NOMO-1 (cell line): ENCODE measurements at regions not wholly inside any gene's neighbourhood (a gene's known extent, or its start where the extent isn't known, plus 50 kb on each side); places are given as distances from the start of the nearest gene placed in this dataset.
A peak's percentile ranks its signal among the peaks of the same experiment; 100 is the strongest.

Experiments used
- DNase-seq, 2 experiments: peaks; one replicate each; lab custom pipeline; 2025; ENCODE audit not compliant: unreplicated experiment in 2 of 2; lab: John Stamatoyannopoulos, UW

GRCh38 chr6:105967917-105968602, 118.1 kb upstream of the PRDM1 start:
- no peak for DNase-seq

DNA sequence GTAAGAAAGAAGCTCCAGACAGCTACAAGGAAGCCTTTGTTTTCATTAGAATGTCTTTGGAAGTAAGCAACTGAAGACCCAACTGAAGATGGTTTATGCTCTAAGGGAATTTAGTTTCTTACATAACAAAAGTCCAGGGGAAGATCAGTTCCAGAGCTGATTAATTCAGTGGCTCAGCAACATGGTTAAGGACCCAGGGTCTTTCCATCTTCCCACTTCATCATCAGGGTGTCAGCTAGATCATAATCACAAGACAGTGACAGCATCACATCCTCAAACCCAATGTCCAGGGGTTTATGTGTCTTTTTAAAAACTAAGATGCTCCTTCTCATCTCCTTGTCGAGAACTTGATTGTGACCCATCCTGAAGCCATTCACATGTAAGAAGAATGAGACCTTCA, 119.7 kb upstream of the PRDM1 start:
- DNase-seq: no peak

DNA sequence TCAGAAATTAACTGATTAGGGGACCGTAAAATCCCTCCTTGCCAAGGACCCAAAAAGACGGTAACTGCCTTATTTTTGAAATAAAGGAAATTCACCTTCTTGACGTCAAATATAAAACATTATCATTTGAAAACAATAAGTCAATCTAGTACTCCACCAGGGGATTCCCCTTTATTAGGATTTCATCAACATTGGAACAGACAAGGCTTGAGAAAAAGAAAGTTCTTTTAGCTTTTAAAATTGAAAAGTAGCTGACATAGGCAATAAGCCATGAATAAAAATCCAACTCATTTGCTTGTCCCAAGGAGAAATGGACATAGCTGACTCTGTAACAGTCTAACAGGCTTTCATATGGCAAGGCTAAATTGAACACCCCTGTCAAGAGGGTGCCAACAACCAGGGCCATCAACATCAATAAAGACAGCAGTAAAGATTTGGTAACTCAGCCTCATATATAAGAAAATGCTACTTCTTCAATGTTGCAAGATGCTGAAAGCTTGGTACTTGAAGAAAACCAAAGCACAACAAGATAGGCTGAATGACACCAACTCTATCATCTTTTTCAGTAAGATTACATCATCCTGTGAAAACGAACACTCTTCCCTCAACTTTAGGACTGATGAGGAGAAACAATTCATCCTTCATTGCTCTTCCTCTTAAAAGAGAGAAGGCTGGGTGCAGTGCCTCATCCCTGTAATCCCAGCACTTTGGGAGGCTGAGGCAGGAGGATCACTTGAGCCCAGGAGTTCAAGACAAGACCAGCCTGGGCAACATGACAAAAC, 121.0 kb upstream of the PRDM1 start:
- DNase-seq: no peak

DNA sequence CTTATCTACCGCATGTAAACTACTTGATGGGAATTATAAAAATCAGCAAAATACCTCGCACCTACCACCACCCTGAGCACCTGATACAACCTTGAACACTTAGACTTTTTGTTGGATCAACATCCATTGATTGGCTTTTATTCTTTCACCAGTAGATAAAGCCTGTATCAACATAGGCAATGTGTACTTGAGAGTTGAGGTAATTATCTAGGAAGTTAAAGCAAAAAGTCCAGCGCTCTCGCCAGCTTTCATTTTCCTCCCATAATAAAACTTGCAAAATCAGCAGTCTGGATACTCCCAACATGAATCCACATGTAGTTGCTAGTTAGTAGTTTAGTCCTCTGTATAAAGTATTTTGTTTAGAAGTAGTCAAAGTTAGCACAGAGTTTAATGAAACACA, 132.0 kb upstream of the PRDM1 start:
- no peak for DNase-seq

DNA sequence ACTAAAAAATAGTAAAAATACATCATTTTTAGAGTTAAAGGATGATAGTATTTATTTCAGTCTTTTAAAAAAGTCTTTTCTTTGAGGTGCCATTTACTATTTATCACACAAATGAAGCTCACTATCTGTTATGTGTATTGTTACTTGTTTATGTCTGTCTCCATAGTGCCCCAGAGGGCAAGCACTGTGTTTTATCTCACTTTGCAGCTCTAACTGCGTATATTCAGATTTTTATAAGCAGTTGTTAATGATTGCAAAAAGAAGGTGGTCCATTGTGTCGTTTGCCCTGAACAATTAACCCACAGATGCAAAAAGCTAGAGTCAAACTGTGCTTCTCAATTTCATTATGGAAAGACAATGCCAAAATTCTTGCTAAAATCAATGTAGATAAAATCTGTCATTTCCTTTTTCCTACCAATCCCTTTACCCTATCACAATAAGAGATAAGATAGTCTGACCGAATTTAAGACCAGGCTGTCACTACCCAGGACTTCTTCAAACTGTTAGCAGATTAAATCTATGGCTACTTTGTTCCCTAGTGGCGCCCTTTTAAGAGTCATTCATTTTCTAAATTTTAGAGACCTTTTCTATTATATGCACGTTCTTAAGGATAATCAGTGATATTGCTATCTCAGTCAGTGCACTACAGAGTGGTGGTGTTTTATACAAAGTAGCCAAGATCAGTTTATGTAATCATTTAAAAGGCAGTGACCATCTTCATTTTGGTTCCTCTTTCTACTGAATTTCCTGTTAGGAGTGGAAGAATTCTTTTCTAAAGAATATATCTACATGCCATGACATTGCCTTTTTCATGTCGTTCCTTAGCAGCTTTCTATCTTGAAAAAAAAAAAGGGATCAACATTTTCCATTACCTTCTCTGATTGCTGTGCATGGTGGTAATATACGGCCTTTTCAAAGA, 133.1 kb upstream of the PRDM1 start:
- peak in 1 of 2 experiments; percentile 59 for DNase-seq

GRCh38 chr6:105952326-105952725, 133.8 kb upstream of the PRDM1 start:
- no peak for DNase-seq

DNA sequence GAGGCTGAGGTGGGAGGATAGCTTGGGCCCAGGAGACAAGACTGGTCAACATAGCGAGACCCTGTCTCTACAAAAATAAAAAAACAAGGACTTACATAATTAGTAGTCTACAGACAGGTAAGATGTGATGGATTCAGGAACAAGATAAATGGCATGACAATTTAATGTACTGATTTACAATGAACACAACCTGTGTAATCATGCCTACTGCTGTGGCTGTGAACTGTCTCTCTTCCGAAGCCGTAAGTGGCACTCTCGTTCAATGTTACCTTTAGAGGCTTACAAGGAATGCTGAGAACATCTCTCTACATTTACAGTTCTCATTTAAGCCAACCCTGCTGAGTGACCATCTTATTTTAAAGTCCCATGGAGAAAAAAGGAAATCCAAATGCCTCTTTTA, 134.8 kb upstream of the PRDM1 start:
- no peak for DNase-seq

DNA sequence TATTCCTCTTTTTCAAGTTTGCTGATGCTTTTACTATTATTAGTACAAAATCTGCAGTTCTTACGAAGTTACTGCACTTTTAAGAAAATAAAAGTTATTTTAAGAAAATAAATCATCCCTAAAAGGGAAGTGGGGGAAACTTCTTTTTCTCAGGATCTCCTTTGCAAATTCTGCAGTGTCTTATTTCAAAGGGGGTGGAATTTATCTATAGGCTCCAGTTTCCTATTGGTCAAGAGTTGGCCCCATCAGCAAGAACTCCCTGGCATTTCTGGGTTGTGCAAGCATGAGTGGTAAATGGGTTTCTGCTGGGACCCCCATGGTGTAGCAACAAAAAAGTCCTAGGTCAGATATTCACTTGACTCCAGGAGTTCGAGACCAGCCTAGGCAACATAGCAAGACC, 136.3 kb upstream of the PRDM1 start:
- no peak for DNase-seq

DNA sequence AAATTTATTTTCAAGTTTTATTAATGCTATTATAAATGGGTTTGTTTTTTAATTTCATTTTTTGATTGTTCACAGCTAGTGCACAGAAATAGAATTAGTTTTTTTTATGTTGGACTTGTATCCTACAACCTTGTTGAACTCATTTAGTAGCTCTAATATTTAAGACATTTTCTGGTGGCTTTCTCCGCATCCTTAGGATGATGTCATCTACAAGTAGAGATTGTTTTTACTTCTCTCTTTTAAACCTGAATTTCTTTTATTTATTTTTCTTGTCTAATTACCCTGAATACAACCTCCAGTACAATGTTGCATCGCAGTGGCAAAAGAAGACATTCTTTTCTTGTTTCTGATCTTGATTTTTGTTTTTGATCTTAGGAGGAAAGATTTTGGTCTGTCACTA, 142.6 kb upstream of the PRDM1 start:
- no peak for DNase-seq

DNA sequence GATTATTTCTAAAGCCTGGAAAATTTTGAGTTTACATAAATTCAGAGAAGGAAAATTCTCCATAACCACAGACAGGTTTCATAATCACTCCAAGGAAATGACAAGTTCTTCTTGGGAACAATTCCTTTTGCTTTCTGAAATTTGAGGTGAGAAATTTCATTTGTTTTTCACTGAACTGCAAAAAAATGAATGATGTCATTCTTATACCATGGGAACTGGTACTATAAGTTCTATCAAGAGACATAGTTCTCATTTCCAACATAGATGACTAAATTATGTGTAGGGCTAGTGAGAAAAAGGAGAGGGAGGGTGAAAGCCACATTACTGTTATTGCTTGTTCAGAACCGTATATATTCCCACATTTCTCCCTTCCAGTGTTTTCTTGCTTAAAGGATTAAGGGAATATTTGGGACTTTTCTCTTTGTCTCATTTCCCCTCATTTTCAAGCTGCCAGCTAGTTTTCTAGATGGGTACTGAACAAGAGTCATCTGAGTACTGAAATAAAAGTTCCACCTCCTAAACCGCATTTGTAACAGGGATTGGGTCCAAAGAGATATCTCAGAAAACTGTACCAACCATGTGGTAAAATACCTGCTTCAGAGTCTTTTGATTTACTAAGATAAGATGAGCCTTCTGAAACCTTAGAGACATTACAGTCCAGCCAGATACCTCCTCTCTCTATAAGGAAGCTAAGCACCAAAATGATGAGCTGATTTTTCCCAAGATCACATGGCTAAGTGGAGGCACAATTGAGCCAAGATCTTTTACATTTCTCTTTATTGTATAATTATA, 144.3 kb upstream of the PRDM1 start:
- no peak for DNase-seq

- DNase-seq: no peak
Measured at GRCh38 chr6:105940990-105941389, 145.1 kb upstream of the PRDM1 start.

- DNase-seq: no peak
Measured at GRCh38 chr6:105936972-105937371, 149.2 kb upstream of the PRDM1 start.

DNA sequence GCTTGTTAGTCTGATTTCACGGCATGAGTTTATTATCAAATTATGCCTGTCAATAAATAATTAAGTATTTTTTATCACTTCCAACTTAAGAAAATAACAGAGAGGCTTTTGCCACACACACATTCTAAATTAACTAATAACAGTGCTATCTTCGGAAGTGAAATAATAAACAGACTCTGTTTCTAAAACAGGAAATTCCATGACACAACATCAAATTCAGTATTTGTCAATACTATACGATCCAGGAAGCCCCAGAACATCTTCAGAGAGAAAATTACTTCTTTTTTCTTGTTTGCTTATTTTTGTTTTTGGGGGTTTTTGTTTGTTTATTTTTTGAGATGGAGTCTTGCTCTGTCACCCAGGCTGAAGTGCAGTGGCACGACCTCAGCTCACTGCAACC, 150.7 kb upstream of the PRDM1 start:
- DNase-seq: peak in 1 of 2 experiments; percentile 34

- DNase-seq: no peak
Measured at GRCh38 chr6:105934708-105935107, 151.4 kb upstream of the PRDM1 start.

DNA sequence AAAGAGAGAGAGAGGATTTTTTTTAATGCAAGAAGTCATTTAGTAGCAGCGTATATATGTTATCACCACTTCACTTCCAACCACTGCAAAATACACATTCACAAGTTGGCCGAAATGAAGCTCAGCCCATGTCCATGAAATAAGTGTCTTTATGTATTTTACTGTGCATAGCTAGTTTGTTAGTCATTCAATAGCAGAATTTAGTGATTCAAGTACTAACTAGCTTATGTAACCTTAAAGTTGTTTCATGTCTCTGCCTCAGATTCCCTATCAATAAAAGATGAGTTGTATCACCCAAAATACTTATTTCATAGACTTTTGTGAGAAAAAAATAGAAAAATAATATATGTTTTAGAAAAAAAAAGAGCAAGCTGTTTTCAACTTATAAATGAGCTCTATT, 153.7 kb upstream of the PRDM1 start:
- DNase-seq: no peak

- no peak for DNase-seq
Measured at GRCh38 chr6:105929626-105930025, 156.5 kb upstream of the PRDM1 start.

GRCh38 chr6:105926318-105926717, 159.8 kb upstream of the PRDM1 start:
- DNase-seq: no peak

DNA sequence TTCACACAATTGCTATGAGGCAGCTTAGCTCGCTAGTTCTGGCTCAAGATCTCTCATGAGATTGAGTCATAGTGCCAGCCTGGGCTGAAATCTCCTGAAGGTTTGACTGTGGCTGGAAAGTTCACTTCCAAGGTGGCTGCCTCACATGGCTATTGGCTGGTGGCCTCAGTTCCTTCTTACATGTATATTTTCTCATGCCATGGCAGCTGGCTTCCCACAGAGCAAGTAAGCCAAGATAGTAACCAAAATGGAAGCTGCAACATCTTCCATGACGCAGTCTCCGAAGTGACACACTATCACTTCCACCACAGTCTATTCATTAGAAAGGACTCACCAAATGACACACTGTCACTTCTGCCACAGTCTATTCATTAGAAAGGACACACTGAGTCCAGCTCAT, 160.4 kb upstream of the PRDM1 start:
- DNase-seq: no peak

GRCh38 chr6:105921781-105922180, 164.4 kb upstream of the PRDM1 start:
- no peak for DNase-seq

GRCh38 chr6:105920071-105920470, 166.1 kb upstream of the PRDM1 start:
- no peak for DNase-seq
